Activated CD4-positive, alpha-beta T cell treated with anti-CD3 and anti-CD28 coated beads, Interleukin-10, Interleukin-2, amounts not matched to agents 100 ng/mL and 50 ng/mL, durations not matched to agents 16 hours and 8 hours (primary cell): ENCODE measurements at regions not wholly inside any gene's neighbourhood (a gene's known extent, or its start where the extent isn't known, plus 50 kb on each side); places are given as distances from the start of the nearest gene placed in this dataset.
"Not testable (repeated sequence)": the region's sequence is repeated elsewhere in the genome, so short reads cannot be mapped to it uniquely, and the experiment has no call there.

ENCODE experiments used
- DNase-seq: peaks from one replicate; pipeline ENCODE4 v3.0.0-alpha.2; 2020

GRCh38 chr20:16864963-16865362, 116.8 kb downstream of the OTOR start:
- DNase-seq: no peak

- no peak for DNase-seq
Measured at GRCh38 chr20:16865406-16865805, 117.2 kb downstream of the OTOR start.

DNA sequence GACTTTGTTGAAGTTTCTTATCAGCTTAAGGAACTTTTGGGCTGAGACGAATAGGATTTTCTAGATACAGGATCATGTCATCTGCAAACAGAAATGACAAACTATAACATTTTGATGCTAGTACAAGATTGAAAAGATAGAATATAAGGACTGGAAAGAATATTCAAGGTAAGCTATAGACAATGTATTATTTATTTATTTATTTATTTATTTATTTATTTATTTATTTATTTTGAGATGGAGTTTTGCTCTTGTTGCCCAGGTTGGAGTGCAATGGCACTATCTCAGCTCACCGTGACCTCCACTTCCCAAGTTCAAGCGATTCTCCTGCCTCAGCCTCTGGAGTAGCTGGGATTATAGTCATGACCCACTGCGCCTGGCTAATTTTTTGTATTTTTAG, 125.0 kb downstream of the OTOR start:
- DNase-seq: not testable (repeated sequence)

DNA sequence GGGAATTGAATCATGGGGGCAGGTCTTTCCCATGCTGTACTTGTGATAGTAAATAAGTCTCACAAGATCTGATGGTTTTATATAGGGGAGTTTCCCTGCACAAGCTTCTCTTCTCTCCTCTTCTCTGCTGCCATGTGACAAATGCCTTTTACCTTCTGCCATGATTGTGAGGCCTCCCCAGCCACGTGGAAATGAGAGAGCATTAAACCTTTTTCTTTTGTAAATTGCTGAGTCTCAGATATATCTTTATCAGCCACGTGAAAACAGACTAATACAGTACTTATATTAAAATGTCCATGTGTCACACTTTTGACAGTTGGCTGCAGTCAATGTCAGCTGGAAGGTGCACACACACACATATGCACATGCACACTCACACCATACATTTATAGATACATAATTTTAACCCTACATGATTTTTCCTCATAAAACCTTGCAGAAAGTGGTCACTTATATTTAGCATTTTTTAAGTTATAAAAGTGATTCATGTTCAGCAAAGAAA, 128.9 kb downstream of the OTOR start:
- DNase-seq: no peak

DNA sequence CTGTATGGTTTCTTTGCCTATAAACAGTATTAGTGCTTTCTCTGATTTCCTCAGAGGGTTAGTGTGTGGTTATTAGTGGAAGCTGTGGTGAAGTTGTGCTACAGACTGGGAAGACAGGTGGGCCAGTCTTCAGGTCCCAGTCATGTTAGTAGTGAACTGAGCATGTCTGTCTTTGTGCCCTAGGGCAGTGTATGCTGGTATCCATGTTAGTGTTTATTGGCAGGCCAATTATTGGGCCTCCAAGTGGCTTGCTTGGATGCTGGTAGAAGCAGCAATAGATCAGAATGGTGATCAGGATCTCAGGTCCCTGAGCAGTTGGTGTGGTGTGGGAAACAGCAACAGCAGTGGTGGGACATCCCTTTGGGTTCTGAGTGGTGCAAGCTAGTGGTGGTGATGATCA, 137.6 kb downstream of the OTOR start:
- DNase-seq: no peak

- no peak for DNase-seq
Measured at GRCh38 chr20:16898433-16898832, 150.3 kb downstream of the OTOR start.

DNA sequence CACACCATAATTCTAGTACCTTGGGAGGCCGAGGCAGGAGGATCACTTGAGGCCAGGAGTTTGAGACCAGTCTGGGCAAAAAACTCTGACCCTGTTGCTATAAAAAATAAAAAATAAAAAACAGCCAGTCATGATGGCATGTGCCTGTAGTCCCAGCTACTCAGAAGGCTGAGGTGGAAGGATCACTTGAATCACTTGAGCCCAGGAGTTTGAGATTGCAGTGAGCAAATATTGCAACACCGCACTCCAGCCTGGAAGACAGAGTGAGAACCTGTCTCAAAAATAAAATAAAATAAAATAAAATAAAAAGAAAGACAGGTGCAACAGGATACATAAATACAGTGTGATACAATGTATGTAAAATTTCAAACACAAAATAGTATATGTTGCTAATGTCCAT, 154.5 kb downstream of the OTOR start:
- DNase-seq: no peak

DNA sequence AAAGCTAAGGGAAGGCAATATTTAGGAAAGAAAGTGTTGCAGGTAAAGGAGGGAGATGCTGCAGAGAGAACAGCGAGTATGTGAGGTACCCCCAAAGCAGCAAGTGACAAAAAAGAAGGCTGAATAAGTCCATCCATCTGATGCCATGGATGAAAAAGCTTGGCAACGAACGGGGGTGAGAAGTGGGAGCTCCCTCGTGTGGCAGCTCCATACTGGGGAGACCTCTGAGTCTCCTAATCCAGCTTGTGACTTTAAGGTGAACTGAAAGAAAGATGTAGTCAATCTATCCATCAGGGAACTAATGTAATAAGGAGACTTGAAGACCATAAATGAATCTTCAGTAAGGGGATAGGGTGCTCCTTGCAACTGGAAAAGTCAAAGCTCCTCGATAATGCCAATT, 156.6 kb downstream of the OTOR start:
- no peak for DNase-seq

DNA sequence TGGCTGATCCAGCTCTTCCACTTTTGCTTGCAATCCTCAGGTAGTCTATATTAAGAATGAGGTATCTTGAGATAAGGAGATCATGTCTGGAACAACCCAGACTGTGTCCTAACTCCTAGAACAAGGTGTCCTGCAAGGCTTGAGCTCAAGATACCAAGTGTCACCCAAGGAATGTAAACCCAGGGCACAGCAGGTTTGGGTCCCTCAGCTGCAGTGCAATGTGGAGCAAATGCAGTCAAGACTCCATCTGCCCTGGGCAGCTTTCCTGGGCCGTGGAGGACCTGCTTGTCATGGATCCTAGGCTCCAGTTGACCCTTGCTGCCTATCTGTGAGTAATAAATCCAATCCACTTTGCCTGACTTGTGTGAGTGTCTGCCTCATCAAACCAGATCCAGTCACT, 166.1 kb downstream of the OTOR start:
- no peak for DNase-seq

DNA sequence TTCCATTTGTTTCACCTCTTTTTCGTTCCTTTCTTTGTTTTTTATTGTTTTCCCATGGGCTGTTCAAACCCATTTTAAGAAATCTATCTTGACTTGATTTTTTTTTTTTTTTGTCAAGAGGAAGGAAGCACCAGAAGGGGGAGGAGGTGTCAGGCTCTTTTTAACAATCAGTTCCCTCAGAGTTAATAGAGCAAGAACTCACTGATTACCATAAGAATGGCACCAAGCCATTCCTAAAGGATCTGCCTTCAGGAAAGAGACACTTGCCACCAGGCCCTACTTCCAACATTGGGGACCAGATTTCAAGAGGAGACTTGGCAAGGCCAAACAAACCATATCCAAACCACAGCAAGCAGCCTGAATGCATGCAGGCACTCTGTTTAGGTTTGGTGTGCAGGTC, 168.0 kb downstream of the OTOR start:
- DNase-seq: no peak

DNA sequence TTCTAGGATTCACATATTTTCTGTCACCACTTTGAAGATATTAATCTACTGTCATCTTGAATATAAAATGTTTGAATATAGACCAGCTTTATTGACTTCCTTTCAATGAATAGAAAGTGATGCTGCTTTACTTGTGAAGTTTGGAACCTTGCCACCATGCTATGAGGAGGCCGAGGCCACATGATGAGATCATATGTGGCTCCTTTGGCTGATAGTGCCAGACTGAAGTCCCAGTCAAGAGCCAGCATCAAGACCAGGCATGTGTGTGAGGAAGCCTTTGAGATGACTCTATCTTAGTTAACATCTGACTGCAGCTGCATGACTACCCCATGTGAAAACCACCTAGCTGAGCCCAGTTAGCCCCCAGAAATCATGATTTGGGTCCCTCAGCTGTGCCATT, 169.5 kb downstream of the OTOR start:
- DNase-seq: no peak

DNA sequence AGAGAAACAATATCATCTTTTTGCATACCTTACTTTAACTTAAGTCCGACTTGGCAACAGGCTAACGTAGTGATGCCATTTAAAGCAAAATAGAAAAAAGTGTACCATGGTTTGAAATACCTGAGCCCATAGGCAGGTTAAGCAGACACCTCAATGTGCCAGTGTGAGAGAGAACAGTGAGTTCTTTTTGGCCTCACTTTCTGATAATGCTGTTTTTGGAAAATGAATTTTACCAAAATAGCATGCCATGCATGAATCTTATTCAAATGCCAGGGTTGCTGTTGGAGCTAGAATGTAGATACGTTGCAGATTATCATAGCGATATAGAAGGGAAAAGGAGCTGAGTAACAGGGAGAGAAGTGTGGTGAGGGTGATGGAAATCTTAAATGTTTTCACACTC, 170.2 kb downstream of the OTOR start:
- DNase-seq: no peak

GRCh38 chr20:16919841-16920240, 171.7 kb downstream of the OTOR start:
- DNase-seq: no peak

- DNase-seq: no peak
Measured at GRCh38 chr20:16922834-16923233, 174.7 kb downstream of the OTOR start.

DNA sequence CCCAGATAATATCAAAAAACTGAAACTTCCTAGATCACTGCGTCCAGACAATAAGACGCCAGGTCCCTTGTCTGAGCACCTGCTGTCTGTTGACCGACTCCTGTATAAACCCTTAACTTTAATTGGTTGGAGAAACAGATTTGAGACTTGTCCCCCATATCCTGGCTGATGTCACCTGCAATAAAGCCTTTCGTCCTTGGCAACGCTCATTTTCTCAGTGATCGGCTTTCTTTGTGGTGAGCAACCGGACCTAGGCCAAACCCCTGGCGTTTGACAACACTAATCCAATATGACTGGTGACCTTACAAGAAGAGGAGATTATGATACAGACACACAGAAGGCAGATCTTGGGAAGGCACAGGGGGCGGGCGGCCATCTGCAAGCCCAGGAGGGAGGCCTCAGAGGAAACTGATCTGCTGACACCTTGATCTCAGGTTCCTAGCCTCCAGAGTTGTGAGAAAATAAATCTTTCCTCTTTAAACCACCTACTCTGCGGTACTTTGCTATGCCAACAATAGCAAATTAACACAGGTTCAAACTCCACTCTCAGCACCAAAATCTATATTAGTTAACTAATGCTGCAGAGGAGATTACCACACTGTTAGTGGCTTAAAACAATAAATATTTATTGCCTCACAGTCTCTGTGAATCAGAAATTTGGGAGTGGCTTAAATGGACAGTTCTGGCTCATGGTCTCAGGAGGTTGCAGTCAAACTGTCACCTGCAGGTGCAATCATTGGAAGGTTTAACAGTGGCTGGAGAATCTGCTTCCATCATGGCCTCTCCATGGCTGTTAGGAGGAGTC, 178.7 kb downstream of the OTOR start:
- no peak for DNase-seq

DNA sequence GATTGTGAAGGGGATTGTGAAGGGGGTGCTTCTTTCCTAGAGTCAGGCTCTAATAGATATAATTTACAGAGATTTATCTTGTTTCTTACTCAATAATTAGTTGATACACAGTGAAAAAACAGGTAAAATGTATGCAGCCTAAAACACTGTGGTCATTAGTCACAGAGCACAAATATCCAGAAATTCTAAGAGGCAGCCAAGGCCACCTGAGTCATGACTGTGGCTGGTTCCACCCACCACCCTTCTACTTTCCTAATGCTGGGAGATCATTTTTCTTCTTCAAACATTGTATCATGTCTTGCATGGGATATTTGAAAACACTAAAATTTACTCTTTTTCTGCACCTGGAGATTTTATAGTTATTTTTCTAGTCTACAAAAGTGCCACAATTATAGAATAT, 181.6 kb downstream of the OTOR start:
- no peak for DNase-seq

DNA sequence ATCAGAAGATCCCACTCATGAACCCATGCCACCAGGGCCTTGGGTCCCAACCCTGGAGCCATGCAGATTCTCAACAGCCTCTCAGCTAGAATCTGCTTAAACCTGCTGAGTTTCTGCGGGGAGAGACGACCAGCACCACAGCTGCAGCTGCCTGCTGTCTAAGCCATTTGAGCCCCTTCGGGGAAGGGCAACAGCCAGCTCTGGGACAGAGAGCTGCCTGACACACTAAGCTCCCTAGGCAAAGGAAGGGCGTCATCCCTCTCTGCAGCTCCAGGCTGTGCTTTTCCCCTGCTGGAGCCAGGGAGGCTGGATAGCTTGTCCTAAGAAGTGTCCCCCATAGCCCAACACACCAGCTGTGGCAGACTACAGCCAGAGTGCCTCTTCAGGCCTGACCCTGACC, 182.5 kb downstream of the OTOR start:
- no peak for DNase-seq

DNA sequence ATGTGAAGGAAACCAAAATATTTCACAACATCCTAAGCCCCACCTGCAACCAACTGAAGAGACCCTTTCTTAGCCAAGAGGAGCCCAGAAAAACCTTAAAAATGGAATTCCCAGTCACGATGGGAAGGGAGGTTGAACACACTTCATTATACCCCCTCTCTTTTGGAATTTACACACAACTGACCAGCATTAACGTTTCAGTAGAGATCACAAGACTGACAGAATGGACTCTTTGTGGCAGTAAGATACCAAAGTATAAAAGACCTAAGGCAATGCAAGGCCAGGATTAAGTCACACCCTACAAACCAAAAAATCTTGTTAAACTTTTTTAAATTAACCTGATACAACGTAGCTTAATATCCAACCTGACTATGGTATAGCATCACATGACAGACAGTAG, 190.9 kb downstream of the OTOR start:
- DNase-seq: no peak

DNA sequence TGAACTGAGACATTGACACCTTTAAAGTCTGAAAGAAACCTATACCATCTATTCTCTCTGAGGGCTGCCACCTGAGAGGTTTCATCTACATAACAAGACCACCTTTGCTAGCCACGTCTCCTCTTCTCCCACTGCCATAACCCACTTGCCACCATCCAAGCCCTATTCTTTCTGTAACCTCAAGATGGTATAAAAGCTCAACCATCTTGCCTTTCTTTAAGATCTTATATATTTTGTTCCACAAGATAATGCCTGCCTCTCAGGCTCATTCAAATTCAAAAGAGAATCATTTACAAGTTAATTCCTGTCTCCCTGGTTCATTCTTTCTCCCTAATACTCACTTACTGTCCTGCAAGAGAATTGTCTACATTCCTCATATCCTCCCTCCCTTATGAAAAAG, 192.5 kb downstream of the OTOR start:
- DNase-seq: no peak

- no peak for DNase-seq
Measured at GRCh38 chr20:16942051-16942450, 193.9 kb downstream of the OTOR start.

DNA sequence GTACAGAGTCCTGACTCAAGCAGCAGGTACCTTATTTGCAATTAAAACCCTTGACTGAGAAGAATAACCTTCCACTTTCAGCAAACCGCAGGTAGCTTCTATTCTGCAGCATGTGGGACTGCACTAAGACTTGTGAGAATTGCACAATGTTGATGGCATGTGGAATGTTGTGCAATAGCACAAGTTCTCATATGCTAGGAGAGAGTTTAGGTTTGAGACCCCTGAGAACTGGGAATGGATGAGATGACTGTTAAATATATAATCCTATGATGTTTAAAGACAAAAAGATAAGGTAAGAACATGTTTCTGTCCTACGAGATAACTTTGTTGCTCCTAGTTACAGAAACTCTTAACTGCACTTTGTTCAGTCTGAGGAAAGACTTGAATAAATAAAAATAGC, 194.6 kb downstream of the OTOR start:
- DNase-seq: no peak

- DNase-seq: no peak
Measured at GRCh38 chr20:16944745-16945144, 196.6 kb downstream of the OTOR start.

- DNase-seq: no peak
Measured at GRCh38 chr20:16945619-16946018, 197.5 kb downstream of the OTOR start.

GRCh38 chr20:16946097-16946496, 197.9 kb downstream of the OTOR start:
- DNase-seq: no peak

- DNase-seq: no peak
Measured at GRCh38 chr20:16947479-16947878, 199.3 kb downstream of the OTOR start.
